GM12872 (cell line): ENCODE measurements at regions not wholly inside any gene's neighbourhood (a gene's known extent, or its start where the extent isn't known, plus 50 kb on each side); places are given as distances from the start of the nearest gene placed in this dataset.

ENCODE experiments used
- TF ChIP-seq, protein P1 (sequence below): IDR thresholded peaks from 3 replicates; pipeline ENCODE4 v1.5.1; 2011; ENCODE audit warnings: low read depth, mild to moderate bottlenecking, low read length, moderate library complexity; ENCODE audit not compliant: insufficient read depth

DNA sequence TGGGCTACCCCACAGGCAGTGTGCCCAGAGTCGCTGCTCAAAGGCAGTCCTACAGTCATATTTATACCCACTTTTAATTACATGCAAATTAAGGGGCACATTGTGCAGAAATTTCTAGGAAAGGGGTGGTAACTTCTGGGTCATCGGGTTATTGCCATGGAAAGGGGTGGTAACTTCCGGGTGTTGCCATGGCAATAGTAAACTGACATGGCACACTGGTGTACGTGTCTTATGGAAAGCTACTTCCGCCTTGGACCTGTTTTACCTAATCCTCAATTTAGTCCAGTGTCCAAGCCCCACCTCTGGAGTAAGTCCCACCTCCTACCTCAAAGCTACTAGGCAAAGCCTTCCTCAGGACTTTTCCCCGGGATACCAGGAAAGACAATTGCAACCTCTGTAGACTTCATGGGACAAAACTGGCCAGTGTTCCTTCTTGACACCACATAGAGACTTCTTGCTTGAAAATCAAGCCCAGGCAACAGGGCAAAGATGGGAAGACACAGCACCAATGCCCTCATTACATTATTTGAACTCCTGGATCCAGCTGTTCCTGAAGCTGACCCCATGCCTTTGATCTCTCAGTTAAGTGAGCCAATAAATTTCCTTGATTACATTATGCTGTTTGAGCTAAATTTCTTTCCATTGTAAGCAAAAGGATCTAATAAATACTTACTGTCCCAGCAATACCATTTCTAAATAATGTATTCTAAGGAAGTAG, 63.3 kb upstream of the AGAP1 start:
- TF ChIP-seq, protein P1, sequence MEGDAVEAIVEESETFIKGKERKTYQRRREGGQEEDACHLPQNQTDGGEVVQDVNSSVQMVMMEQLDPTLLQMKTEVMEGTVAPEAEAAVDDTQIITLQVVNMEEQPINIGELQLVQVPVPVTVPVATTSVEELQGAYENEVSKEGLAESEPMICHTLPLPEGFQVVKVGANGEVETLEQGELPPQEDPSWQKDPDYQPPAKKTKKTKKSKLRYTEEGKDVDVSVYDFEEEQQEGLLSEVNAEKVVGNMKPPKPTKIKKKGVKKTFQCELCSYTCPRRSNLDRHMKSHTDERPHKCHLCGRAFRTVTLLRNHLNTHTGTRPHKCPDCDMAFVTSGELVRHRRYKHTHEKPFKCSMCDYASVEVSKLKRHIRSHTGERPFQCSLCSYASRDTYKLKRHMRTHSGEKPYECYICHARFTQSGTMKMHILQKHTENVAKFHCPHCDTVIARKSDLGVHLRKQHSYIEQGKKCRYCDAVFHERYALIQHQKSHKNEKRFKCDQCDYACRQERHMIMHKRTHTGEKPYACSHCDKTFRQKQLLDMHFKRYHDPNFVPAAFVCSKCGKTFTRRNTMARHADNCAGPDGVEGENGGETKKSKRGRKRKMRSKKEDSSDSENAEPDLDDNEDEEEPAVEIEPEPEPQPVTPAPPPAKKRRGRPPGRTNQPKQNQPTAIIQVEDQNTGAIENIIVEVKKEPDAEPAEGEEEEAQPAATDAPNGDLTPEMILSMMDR = no peak

DNA sequence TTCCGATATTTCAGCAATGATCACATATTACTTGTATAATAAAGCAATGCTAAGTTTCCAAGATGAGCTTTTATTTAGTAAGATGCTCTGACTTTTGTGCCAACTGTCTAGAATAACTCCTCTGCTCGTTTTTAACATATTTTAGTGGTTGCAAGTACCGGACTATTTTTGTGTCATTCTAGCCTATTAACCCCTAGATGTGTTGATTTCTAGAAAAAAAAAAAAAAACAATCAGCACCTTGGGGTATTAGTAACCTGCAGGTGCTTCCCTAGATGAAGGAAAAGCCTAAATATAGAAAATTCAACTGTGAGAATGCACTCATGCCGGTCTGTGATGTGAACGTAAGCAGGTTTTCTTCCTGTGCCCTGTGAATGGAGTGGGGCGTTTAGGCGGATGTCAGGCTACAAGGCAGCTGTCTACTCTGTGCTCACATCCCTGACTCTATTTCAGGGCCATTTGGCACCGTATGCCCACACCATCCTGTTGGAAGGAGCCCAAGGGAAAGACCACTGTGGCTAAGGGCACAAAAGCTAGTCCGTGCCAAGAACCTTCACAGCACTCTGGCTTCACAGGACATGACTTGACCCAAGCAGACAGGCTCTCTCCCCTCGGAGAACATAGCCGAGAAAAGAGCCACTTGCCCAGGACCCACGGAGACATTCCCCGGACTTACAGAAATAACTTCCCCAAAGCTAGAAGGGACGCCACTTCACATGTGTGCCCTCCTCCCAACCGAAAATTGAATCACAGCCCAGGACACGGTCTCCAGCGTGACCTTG, 60.9 kb upstream of the AGAP1 start:
- TF ChIP-seq, protein P1 = no peak

- TF ChIP-seq, protein P1 = no peak
Measured at GRCh38 chr2:235433860-235434259, 60.0 kb upstream of the AGAP1 start.

GRCh38 chr2:235439959-235440662, 53.7 kb upstream of the AGAP1 start:
- TF ChIP-seq, protein P1 = no peak
